GM18499 (cell line): ENCODE measurements at regions not wholly inside any gene's neighbourhood (a gene's known extent, or its start where the extent isn't known, plus 50 kb on each side); places are given as distances from the start of the nearest gene placed in this dataset.
"Not testable (repeated sequence)": the region's sequence is repeated elsewhere in the genome, so short reads cannot be mapped to it uniquely, and the experiment has no call there.

Source experiments
- ATAC-seq: cut with Tn5 transposase; IDR thresholded peaks from one replicate; pipeline ENCODE4 v1.9.1; 2021; ENCODE audit warnings: moderate number of reproducible peaks; ENCODE audit not compliant: insufficient read depth, unreplicated experiment

- ATAC-seq: no peak
These were observed 172.4 kb upstream of the RTL1 start for GRCh38 chr14:101075801-101076413.

- no peak for ATAC-seq
These were observed 173.1 kb upstream of the RTL1 start for GRCh38 chr14:101076451-101077198.

- no peak for ATAC-seq
These were observed 174.1 kb upstream of the RTL1 start for GRCh38 chr14:101077481-101078074.

- ATAC-seq: no peak
These were observed 174.8 kb upstream of the RTL1 start for GRCh38 chr14:101078170-101078891.

- no peak for ATAC-seq
These were observed 175.3 kb upstream of the RTL1 start for GRCh38 chr14:101078892-101079221.

GRCh38 chr14:101080922-101081593 is 177.5 kb upstream of the RTL1 start:
- ATAC-seq: no peak

GRCh38 chr14:101082036-101082435 is 178.5 kb upstream of the RTL1 start:
- ATAC-seq: no peak

DNA sequence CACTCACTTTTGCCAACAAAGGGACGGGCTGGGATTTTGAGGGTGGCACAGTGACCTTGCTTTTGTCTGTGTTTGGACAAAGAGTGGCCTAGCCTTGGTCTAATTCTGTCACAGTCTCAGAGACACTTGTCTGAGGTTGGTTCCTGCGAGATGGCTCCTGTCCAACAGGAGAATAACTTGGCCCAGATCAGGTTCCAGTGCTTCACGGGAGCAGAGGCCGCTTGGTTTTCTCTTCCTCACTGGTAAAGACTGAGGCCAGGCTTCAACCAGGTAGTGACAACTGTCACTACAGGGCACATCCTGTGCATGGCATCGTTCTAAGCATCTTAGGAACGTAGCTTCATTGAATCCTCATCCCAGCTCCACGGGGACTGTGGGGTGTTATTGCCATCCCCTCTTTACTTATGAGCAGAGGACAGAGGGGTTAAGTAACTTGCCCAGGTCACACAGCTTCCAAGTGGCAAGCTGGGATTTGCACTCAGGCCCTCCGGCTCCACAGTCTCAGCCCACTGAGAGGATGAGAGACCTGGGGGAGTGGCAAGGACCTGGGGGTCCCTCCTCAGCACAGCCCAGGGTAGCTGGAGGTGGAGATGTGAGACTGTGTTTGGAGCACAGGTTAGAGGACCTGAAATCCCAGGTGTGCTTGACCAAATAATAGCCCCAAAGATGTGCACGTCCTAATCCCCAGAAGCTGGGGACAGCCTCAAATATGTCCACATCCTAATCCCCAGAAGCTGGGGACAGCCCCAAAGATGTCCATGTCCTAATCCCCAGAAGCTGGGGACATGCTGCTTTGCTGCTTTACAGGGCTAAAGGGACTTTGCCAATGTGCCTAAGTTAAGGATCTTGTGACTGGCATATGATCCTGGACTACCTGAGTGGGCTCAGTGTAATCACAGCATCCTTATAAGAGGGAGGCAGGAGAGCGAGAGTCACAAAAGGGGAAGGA is 179.2 kb upstream of the RTL1 start:
- ATAC-seq: no peak

DNA sequence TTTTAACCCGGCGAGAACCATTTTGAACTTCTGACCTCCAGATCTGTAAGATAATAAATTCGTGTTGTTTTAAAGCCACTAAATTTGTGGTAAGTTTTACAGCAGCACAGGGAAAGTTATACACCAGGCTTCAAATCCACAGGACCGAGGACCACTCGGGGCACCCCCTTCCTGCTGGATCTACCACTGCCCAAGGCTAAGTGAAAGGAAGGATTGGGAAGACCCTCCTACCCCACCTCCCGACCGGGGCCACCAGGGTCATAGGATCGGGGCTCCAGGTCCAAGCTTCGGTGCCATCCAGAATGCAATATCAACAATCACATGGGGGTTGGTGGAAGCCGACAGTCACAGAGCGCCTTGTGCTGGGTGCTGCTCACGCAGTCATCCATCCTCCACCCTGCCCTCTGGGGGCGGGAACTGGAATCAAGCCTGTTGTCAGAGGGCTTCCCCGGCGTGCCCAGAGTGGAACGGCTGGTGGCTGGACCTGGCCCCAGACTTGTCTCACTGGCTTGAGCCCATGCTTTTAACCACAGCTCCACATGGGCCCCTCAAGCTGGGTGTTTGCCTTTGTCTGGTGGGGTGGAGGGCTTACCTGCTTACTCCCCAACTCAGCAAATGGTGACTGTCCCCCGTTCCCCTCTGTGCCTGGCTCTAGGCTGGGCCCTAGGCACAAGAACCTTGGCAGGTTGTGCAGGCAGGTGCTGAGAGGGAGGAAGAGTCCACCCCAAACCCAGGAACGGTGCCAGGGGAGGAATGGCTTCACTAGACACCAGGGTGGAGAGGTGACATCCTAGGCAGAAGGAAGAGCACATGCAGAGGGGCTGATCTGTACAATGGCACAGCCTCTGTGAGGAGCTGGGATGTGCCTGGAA is 180.3 kb upstream of the RTL1 start:
- ATAC-seq: no peak

DNA sequence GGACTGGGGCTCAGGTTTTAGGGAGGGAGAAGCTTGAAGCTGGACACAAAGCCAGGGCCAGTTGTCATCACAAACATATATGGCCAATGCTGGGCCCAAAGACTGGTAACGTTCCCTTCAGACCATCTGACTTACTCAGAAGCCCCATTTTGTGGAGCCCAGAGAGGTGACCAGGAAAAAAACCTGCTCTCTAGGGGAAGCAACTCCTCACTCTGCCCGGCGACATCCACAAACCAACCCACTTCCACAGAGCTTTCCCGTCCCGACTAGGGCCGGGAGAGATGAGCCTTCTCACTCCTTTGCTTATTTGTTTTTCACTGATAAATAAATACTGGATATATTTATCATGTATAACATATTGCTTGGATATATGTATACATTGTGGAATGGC is 180.9 kb upstream of the RTL1 start:
- ATAC-seq: no peak

DNA sequence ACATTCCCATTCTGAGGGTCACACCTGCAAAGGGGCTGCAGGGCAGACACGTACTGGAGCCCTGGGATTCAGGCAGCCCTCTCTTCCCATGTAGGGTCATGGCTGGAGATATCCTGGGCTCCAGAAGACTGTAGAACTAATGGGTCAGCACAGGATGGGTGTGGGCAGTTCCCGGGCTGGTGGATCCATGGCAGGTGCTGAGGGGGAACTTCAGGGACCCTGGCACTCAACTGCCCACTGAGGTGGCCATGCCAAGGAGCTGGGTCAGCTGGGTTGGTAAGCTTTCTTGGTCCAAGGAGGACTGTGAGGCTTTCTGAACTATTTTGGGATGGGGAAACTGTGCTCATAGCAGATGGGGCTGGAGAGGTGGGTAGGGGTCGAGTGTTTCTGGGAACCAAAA is 183.4 kb upstream of the RTL1 start:
- ATAC-seq: no peak

DNA sequence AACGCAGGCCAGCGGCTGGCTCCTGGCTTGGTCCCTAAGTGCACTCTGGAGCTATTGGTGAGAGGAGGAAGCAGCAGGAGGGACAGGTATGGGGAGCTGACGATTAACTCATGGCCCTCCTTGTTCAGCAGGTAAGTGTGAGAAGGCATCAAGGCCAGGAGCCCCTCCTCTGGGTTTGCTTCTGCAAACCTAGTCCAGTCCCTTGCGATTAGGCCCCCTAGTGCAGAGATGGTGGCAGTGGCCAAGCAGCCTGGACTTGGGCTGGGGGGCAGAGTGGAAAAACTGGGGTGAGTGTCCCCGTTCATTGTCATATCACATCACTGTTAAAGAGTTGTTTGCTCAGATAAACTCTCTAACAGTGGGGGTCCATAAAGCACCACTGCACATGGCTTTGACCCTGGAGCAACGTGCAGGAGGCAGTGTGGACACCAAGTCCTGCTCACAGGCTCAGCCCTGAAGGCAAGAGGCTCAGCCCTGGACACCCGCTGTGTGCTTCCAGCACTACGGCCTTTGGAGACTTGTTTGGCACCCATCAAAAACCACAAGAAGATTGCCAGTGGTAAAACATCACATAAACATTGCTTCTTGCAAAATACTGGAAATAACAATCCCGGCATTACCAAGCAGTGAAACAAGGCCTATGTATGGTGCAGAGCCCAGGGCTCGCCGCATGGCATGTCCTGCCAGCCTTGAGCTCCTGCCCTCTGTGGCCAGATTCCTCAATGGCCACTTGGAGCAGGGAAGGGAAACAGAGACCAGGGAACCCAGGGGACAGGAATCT is 184.3 kb upstream of the RTL1 start:
- no peak for ATAC-seq

DNA sequence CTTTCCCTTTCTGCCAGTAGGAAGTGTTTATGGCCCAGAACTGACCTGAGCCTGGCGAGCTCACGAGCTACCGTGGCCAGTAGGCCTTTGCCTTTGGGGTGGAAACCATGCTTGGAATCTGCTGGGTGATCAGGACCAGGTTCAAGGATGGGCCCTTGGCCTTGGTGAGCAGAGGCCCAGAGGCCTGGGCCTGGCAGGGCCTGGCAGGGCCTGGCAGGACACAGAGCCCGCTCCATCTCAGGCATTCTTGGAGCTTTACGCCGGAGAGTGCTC is 184.8 kb upstream of the RTL1 start:
- no peak for ATAC-seq

GRCh38 chr14:101088714-101089113 is 185.2 kb upstream of the RTL1 start:
- ATAC-seq: no peak

DNA sequence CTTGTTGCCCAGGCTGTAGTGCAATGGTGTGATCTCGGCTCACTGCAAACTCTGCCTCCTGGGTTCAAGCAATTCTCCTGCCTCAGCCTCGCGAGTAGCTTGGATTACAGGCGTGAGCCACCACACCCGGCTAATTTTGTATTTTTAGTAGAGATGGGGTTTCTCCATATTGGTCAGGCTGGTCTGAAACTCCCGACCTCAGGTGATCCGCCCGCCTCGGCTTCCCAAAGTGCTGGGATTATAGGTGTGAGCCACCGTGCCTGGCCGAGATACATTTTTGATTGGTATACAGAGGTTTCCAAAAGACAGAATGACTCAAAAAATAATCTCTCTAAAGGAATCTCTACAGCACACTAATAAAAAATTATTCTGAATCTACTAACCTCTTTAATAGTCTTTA is 187.0 kb upstream of the RTL1 start:
- ATAC-seq: not testable (repeated sequence)

DNA sequence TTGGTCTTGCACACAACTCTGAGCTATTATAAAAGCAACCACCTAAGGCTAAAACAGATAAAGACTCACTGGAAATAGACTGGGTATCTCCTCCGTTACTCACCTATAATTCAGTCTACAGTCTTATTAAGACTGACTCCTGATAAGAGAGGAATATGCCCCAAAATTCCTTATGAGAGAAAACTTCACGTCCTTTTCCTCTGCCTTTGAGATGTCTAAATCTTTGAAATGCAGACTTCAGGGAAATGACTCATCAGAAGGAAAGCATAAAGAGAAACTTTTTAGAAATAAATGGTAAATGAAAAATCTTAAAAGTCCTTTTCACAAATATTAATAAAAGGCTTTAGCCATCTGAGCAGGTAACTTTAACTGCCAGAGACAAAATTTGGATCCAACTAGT is 187.5 kb upstream of the RTL1 start:
- ATAC-seq: no peak

DNA sequence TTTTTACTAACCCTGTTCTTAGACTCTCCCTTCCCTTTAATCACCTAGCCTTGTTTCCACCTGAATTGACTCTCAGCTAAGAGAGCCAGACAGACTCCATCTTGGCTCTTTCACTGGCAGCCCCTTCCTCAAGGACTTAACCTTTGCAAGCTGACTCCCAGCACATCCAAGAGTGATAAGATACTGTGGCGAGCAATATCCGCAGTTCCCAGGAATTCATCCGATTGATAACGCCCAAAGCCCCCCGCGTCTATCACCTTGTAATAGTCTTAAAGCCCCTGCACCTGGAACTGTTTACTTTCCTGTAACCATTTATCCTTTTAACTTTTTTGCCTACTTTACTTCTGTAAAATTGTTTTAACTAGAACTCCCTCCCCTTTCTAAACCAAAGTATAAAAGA is 191.4 kb upstream of the RTL1 start:
- ATAC-seq: not testable (repeated sequence)

DNA sequence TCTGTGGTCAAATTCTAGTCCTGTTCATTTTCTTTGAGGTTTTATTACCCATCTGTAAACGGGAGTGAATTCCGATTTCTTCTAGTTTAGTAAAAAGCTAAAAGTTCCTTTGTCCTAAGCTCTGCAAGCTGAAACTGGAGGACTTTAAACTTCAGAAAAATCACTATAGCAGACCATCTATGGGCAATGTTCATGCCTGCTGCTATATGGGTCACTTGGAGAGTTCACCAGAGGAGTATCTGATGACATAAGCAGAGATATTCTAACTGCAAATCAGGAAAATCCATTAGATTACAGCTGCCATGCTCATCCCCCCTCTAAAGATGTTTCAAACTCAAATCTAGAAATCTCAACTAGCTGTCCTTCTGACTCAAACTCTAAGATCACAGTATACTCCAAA is 193.0 kb upstream of the RTL1 start:
- ATAC-seq: no peak
